HG03280 (cell line): ENCODE measurements at regions not wholly inside any gene's neighbourhood (a gene's known extent, or its start where the extent isn't known, plus 50 kb on each side); places are given as distances from the start of the nearest gene placed in this dataset.

Experiments
- ATAC-seq: cut with Tn5 transposase; IDR thresholded peaks from one replicate; pipeline ENCODE4 v1.9.1; 2021; ENCODE audit warnings: mild to moderate bottlenecking, moderate library complexity; ENCODE audit not compliant: unreplicated experiment

- ATAC-seq = no peak
Observed at GRCh38 chr7:13496976-13497375, 492.5 kb downstream of the ETV1 start.

- ATAC-seq = no peak
Observed at GRCh38 chr7:13508586-13508985, 480.9 kb downstream of the ETV1 start.

GRCh38 chr7:13518738-13519137, 470.7 kb downstream of the ETV1 start:
- no peak for ATAC-seq

- no peak for ATAC-seq
Observed at GRCh38 chr7:13524076-13524475, 465.4 kb downstream of the ETV1 start.

- ATAC-seq = no peak
Observed at GRCh38 chr7:13532028-13532753, 457.3 kb downstream of the ETV1 start.

- ATAC-seq = no peak
Observed at GRCh38 chr7:13538669-13539068, 450.8 kb downstream of the ETV1 start.

GRCh38 chr7:13540429-13540828, 449.0 kb downstream of the ETV1 start:
- ATAC-seq = no peak

- ATAC-seq = no peak
Observed at GRCh38 chr7:13541326-13541725, 448.1 kb downstream of the ETV1 start.

- ATAC-seq = no peak
Observed at GRCh38 chr7:13542451-13542850, 447.0 kb downstream of the ETV1 start.

GRCh38 chr7:13551503-13551902, 438.0 kb downstream of the ETV1 start:
- no peak for ATAC-seq

- ATAC-seq = no peak
Observed at GRCh38 chr7:13560441-13560840, 429.0 kb downstream of the ETV1 start.

- ATAC-seq = no peak
Observed at GRCh38 chr7:13563257-13563656, 426.2 kb downstream of the ETV1 start.

- ATAC-seq = no peak
Observed at GRCh38 chr7:13563680-13564079, 425.8 kb downstream of the ETV1 start.

GRCh38 chr7:13577566-13578145, 411.8 kb downstream of the ETV1 start:
- no peak for ATAC-seq

GRCh38 chr7:13578294-13578693, 411.2 kb downstream of the ETV1 start:
- ATAC-seq = no peak

- no peak for ATAC-seq
Observed at GRCh38 chr7:13581097-13581496, 408.4 kb downstream of the ETV1 start.

GRCh38 chr7:13593854-13594253, 395.6 kb downstream of the ETV1 start:
- no peak for ATAC-seq

GRCh38 chr7:13602036-13602435, 387.4 kb downstream of the ETV1 start:
- no peak for ATAC-seq

- no peak for ATAC-seq
Observed at GRCh38 chr7:13603016-13603415, 386.4 kb downstream of the ETV1 start.

GRCh38 chr7:13603661-13604060, 385.8 kb downstream of the ETV1 start:
- no peak for ATAC-seq

GRCh38 chr7:13604178-13604577, 385.3 kb downstream of the ETV1 start:
- ATAC-seq = no peak

- no peak for ATAC-seq
Observed at GRCh38 chr7:13610372-13610771, 379.1 kb downstream of the ETV1 start.

- ATAC-seq = no peak
Observed at GRCh38 chr7:13615679-13616078, 373.8 kb downstream of the ETV1 start.
